ENCODE measurements at regions not wholly inside any gene's neighbourhood (a gene's known extent, or its start where the extent isn't known, plus 50 kb on each side); places are given as distances from the start of the nearest gene placed in this dataset.
A peak's percentile ranks its signal among the peaks of the same experiment; 100 is the strongest.

GRCh38 chr9:105158020-105158419 lies 86.4 kb upstream of the SLC44A1 start:
- DNase-seq (ENCODE audit: low spot score) (no peak), ATAC-seq (no peak)
- intact Hi-C loops (cut with DNase I) = no loop called here

GRCh38 chr9:105158898-105159297 lies 85.6 kb upstream of the SLC44A1 start:
- no peak for ATAC-seq
- intact Hi-C loops (cut with DNase I) = no loop called here
- no peak for DNase-seq (ENCODE audit: low spot score)

GRCh38 chr9:105168870-105169319 lies 75.6 kb upstream of the SLC44A1 start:
- no peak for DNase-seq (ENCODE audit: low spot score)

GRCh38 chr9:105171076-105171475 lies 73.4 kb upstream of the SLC44A1 start:
- ATAC-seq (no peak), DNase-seq (ENCODE audit: low spot score) (no peak)
- intact Hi-C loops (cut with DNase I) = no loop called here

More at GRCh38 chr9:105168870-105169319, 75.6 kb upstream of the SLC44A1 start:
- intact Hi-C loops (cut with DNase I) = no loop called here
- no peak for ATAC-seq

GRCh38 chr9:105171589-105171988 lies 72.9 kb upstream of the SLC44A1 start:
- DNase-seq (ENCODE audit: low spot score) = no peak
- intact Hi-C loops (cut with DNase I) = no loop called here
- ATAC-seq = no peak

- intact Hi-C loops (cut with DNase I) = no loop called here
- DNase-seq (ENCODE audit: low spot score) (no peak), ATAC-seq (no peak)
Observed at GRCh38 chr9:105172436-105172835, 72.0 kb upstream of the SLC44A1 start.

- ATAC-seq (no peak), DNase-seq (ENCODE audit: low spot score) (no peak)
- intact Hi-C loops (cut with DNase I) = no loop called here
Observed at GRCh38 chr9:105173306-105173705, 71.1 kb upstream of the SLC44A1 start.

GRCh38 chr9:105173826-105174225 lies 70.6 kb upstream of the SLC44A1 start:
- intact Hi-C loops (cut with DNase I) = no loop called here
- DNase-seq (ENCODE audit: low spot score) (no peak), ATAC-seq (no peak)

GRCh38 chr9:105176194-105176593 lies 68.3 kb upstream of the SLC44A1 start:
- ATAC-seq (no peak), DNase-seq (ENCODE audit: low spot score) (no peak)
- intact Hi-C loops (cut with DNase I) = no loop called here

- no peak for DNase-seq (ENCODE audit: low spot score)
- intact Hi-C loops (cut with DNase I) = no loop called here
- no peak for ATAC-seq
Observed at GRCh38 chr9:105178076-105178475, 66.4 kb upstream of the SLC44A1 start.

- no peak for ATAC-seq
Observed at GRCh38 chr9:105187781-105188180, 56.7 kb upstream of the SLC44A1 start.

GRCh38 chr9:105188746-105189145 lies 55.7 kb upstream of the SLC44A1 start:
- intact Hi-C loops (cut with DNase I) = no loop called here
- ATAC-seq = no peak
- no peak for DNase-seq (ENCODE audit: low spot score)

More at GRCh38 chr9:105187781-105188180, 56.7 kb upstream of the SLC44A1 start:
- intact Hi-C loops (cut with DNase I) = no loop called here
- no peak for DNase-seq (ENCODE audit: low spot score)

- ATAC-seq = peak; percentile 94
- intact Hi-C loops (cut with DNase I) = no loop called here
- DNase-seq (ENCODE audit: low spot score) = no peak
Observed at GRCh38 chr9:105191508-105192121, 52.8 kb upstream of the SLC44A1 start.

- ATAC-seq (no peak), DNase-seq (ENCODE audit: low spot score) (no peak)
- intact Hi-C loops (cut with DNase I) = no loop called here
Observed at GRCh38 chr9:105193560-105193959, 50.9 kb upstream of the SLC44A1 start.

GRCh38 chr9:105194234-105194633 lies 50.2 kb upstream of the SLC44A1 start:
- intact Hi-C loops (cut with DNase I) = no loop called here
- DNase-seq (ENCODE audit: low spot score) (no peak), ATAC-seq (peak; percentile 25)
